Mucosa of stomach (tissue), 1 donor: ENCODE measurements at regions not wholly inside any gene's neighbourhood (a gene's known extent, or its start where the extent isn't known, plus 50 kb on each side); places are given as distances from the start of the nearest gene placed in this dataset.

ENCODE experiments used
- H3K27me3 ChIP-seq: one replicate; pipeline ENCODE4 v1.7.0; 2013; ENCODE audit warnings: mild to moderate bottlenecking, low read length; ENCODE audit not compliant: control insufficient read depth, insufficient read depth
- H3K36me3 ChIP-seq: one replicate; pipeline ENCODE4 v1.7.0; 2013; ENCODE audit warnings: low read length; ENCODE audit not compliant: control insufficient read depth, insufficient read depth
- H3K4me1 ChIP-seq: one replicate; pipeline ENCODE4 v1.7.0; 2013; ENCODE audit warnings: mild to moderate bottlenecking, low read length; ENCODE audit not compliant: control insufficient read depth, insufficient read depth
- H3K4me3 ChIP-seq: one replicate; pipeline ENCODE4 v1.7.0; 2013; ENCODE audit warnings: low read length
- H3K9ac ChIP-seq: one replicate; pipeline ENCODE4 v1.7.0; 2013; ENCODE audit warnings: mild to moderate bottlenecking, low read length, moderate library complexity
- H3K9me3 ChIP-seq: one replicate; pipeline ENCODE4 v1.7.0; 2013; ENCODE audit warnings: mild to moderate bottlenecking, low read length, moderate library complexity; ENCODE audit not compliant: control insufficient read depth
- donor health status: Pancreatic carcinoma.

GRCh38 chr20:41935259-41935791 is 317.1 kb upstream of the CHD6 start:
- no peaks in the 10 kb centered on the region for H3K4me1 ChIP-seq
- H3K9ac ChIP-seq, result no peak overlapping the region
- no peaks in the 10 kb centered on the region for H3K36me3 ChIP-seq
- no peaks in the 10 kb centered on the region for H3K9me3 ChIP-seq
- no peak overlapping the region for H3K4me3 ChIP-seq
- no peaks in the 10 kb centered on the region for H3K27me3 ChIP-seq

DNA sequence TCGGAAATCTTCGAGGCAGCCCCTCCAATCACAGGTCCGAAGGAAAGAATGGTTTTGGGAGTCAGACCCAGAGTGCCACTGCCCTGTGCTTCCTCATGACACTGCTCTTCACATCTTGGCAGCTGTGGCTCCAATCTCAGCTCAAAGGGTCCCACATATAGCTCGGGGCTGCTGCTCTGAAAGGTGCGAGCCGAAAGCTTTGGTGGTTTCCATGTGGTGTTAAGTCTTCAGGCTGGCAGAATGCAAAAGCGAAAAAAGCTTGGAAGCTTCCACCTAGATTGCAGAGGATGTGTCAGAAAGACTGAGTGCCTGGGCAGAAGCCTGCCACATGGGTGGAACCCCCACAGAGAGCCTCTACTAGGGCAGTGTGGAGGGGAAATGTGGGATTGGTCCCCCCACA is 314.3 kb upstream of the CHD6 start:
- no peaks in the 10 kb centered on the region for H3K4me1 ChIP-seq
- no peaks in the 10 kb centered on the region for H3K27me3 ChIP-seq
- no peak overlapping the region for H3K4me3 ChIP-seq
- no peak overlapping the region for H3K9ac ChIP-seq
- no peaks in the 10 kb centered on the region for H3K9me3 ChIP-seq
- no peaks in the 10 kb centered on the region for H3K36me3 ChIP-seq

GRCh38 chr20:41927655-41928054 is 309.5 kb upstream of the CHD6 start:
- Histone ChIP-seq H3K4me3 (no peak overlapping the region), H3K9me3 (no peaks in the 10 kb centered on the region), H3K4me1 (no peaks in the 10 kb centered on the region), H3K9ac (no peak overlapping the region), H3K27me3 (no peaks in the 10 kb centered on the region), H3K36me3 (no peaks in the 10 kb centered on the region)

- Histone ChIP-seq H3K9me3 (no peaks in the 10 kb centered on the region), H3K4me3 (no peak overlapping the region), H3K27me3 (no peaks in the 10 kb centered on the region), H3K36me3 (no peaks in the 10 kb centered on the region), H3K9ac (no peak overlapping the region), H3K4me1 (no peaks in the 10 kb centered on the region)
These were observed 309.0 kb upstream of the CHD6 start for GRCh38 chr20:41927189-41927588.

- H3K27me3 ChIP-seq, result no peaks in the 10 kb centered on the region
These were observed 307.3 kb upstream of the CHD6 start for GRCh38 chr20:41925476-41925875.

DNA sequence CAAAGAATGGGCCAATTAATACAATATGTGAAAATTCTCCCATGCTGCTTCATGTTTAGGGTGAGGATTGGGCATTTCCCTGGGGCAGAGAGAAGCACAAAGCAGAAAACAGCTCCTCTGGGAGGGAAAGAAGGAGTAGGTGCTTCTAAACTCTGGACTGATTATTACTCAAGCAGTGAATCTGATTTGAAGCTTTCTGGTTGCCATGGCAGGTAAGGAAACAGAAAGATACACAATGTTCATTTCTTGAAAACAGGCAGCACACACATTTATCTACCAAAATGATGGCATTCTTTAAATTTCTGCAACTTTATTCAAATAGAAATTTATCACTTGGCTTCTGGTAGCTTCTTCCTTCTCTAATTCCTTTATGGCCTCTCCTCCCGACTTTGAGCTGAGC is 305.4 kb upstream of the CHD6 start:
- Histone ChIP-seq H3K36me3 (no peaks in the 10 kb centered on the region), H3K27me3 (no peaks in the 10 kb centered on the region), H3K9me3 (no peaks in the 10 kb centered on the region), H3K4me1 (no peaks in the 10 kb centered on the region), H3K9ac (no peak overlapping the region), H3K4me3 (no peak overlapping the region)

More at GRCh38 chr20:41925476-41925875, 307.3 kb upstream of the CHD6 start:
- Histone ChIP-seq H3K4me3 (no peak overlapping the region), H3K9ac (no peak overlapping the region), H3K4me1 (no peaks in the 10 kb centered on the region), H3K36me3 (no peaks in the 10 kb centered on the region), H3K9me3 (no peaks in the 10 kb centered on the region)

GRCh38 chr20:41913146-41913545 is 295.0 kb upstream of the CHD6 start:
- Histone ChIP-seq H3K27me3 (peaks cover 3% of the 10 kb centered on the region), H3K36me3 (no peaks in the 10 kb centered on the region), H3K9me3 (no peaks in the 10 kb centered on the region), H3K4me3 (no peak overlapping the region), H3K9ac (no peak overlapping the region), H3K4me1 (no peaks in the 10 kb centered on the region)

- no peaks in the 10 kb centered on the region for H3K4me1 ChIP-seq
- no peaks in the 10 kb centered on the region for H3K27me3 ChIP-seq
- H3K9ac ChIP-seq, result no peak overlapping the region
- no peak overlapping the region for H3K4me3 ChIP-seq
- H3K9me3 ChIP-seq, result no peaks in the 10 kb centered on the region
- no peaks in the 10 kb centered on the region for H3K36me3 ChIP-seq
These were observed 292.4 kb upstream of the CHD6 start for GRCh38 chr20:41910558-41910957.

DNA sequence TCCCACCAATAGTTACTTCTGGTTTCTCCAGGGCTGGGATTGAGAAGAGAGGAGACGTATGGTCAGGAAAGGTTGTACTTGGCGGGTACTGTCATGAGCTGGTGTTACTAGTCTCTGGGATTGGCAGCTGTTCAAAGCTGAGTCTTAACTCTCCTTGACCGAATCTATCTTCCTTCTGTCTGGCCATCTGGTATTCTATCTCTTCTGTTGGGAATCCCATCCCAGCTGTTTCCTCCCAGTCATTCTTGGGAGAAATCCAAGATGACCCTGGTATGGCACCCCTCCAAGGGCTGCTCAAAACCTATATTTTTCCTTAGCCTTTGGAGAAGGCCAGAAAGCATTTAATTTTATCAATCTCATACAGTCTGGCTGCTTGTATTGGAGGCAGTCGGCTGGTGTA is 287.0 kb upstream of the CHD6 start:
- H3K9me3 ChIP-seq, result no peaks in the 10 kb centered on the region
- no peaks in the 10 kb centered on the region for H3K4me1 ChIP-seq
- H3K36me3 ChIP-seq, result no peaks in the 10 kb centered on the region
- H3K9ac ChIP-seq, result no peak overlapping the region
- no peaks in the 10 kb centered on the region for H3K27me3 ChIP-seq
- H3K4me3 ChIP-seq, result no peak overlapping the region

GRCh38 chr20:41903586-41903985 is 285.4 kb upstream of the CHD6 start:
- Histone ChIP-seq H3K9ac (no peak overlapping the region), H3K9me3 (no peaks in the 10 kb centered on the region), H3K27me3 (no peaks in the 10 kb centered on the region), H3K4me1 (no peaks in the 10 kb centered on the region), H3K4me3 (no peak overlapping the region), H3K36me3 (no peaks in the 10 kb centered on the region)

DNA sequence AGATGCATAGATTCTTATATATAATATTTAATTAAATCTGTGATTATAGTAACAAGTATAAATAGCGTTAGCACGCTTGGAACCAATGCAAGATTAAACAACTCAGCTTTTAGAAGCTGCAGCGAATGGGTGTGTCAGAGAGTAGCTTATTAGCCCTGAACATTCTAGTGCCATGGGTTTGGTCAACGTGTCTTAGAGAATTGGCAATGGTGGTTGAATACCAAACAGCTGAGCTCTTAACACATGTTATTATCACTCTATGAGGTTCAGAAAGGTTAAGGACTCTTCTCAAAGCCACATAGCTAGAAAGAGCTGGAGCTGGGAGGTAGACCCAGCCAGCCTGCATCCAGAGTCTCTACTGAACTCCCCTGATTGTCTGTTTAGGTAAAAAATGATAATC is 284.2 kb upstream of the CHD6 start:
- no peaks in the 10 kb centered on the region for H3K9me3 ChIP-seq
- H3K36me3 ChIP-seq, result no peaks in the 10 kb centered on the region
- H3K27me3 ChIP-seq, result no peaks in the 10 kb centered on the region
- H3K9ac ChIP-seq, result no peak overlapping the region
- no peaks in the 10 kb centered on the region for H3K4me1 ChIP-seq
- no peak overlapping the region for H3K4me3 ChIP-seq

DNA sequence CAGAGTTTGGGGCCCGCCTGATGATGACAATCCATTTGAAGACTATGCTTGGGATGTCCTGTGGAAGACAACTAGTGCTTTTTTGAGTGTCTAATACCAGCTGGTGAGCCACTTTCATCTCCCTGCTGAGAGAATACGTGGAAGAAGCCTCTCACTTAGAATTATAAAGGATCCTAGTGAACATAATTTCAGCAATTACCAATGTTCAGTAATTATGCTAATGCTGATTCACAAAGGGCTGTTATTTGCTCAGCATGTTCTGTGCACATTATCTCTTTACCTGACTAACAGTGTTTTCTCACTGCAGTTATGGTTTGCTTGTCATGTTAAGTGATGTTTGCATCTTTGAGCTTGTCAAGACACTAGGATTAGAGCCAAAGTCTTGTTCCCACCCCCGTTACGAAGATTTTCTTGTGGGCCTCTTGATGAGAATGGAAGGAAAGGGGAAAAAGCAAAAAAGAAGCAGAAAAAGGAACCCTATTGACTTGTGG is 282.1 kb upstream of the CHD6 start:
- no peak overlapping the region for H3K9ac ChIP-seq
- H3K4me3 ChIP-seq, result no peak overlapping the region
- no peaks in the 10 kb centered on the region for H3K9me3 ChIP-seq
- no peaks in the 10 kb centered on the region for H3K4me1 ChIP-seq
- no peaks in the 10 kb centered on the region for H3K36me3 ChIP-seq
- no peaks in the 10 kb centered on the region for H3K27me3 ChIP-seq

- Histone ChIP-seq H3K36me3 (no peaks in the 10 kb centered on the region), H3K4me1 (no peaks in the 10 kb centered on the region), H3K27me3 (no peaks in the 10 kb centered on the region), H3K9ac (no peak overlapping the region), H3K9me3 (no peaks in the 10 kb centered on the region), H3K4me3 (no peak overlapping the region)
These were observed 279.5 kb upstream of the CHD6 start for GRCh38 chr20:41897708-41898107.
